Middle frontal gyrus (tissue), 1 donor: ENCODE measurements at regions not wholly inside any gene's neighbourhood (a gene's known extent, or its start where the extent isn't known, plus 50 kb on each side); places are given as distances from the start of the nearest gene placed in this dataset.
"Not testable (repeated sequence)": the region's sequence is repeated elsewhere in the genome, so short reads cannot be mapped to it uniquely, and the experiment has no call there.

Experiments
- DNase-seq: peaks from one replicate; pipeline ENCODE4 v3.0.0-alpha.2; 2015; ENCODE audit warnings: low spot score; ENCODE audit errors: extremely low spot score

DNA sequence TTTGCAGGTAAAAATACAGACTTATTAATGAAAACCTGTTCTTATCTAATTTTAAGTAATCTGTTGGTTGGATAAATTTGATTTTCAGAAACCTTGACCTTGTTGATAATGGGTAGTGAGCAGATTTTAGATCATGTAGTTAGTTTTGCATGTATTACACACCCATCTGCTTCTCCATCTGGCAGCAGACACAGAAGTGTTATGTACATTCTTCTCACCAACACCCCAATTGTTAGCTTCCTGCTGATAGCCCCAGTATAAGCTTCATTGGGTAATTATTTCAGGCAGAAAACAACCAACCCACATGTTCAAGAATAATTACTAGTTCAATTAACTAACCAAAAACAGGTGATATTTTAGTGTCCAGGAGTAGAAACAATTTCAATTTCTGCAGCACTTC, 1740.5 kb upstream of the AGA start:
- DNase-seq, result no peak

DNA sequence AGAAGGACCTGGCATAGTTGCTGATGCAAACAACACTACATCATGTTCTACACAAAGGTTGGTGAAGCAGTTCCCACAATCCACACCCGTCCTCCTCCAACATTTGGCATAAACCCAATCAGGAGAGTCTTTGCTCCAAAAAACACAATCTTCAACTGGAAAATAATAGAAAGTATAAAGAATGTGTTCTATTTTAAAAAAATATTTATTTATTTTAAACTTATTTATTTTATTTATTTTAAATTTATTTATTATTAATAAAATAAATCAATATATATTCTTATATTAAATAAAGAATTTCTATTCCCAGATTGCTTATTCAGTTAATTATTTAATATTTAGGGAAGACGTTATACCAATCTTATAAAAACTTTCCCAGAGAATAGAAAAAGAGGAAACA, 1753.7 kb upstream of the AGA start:
- no peak for DNase-seq

DNA sequence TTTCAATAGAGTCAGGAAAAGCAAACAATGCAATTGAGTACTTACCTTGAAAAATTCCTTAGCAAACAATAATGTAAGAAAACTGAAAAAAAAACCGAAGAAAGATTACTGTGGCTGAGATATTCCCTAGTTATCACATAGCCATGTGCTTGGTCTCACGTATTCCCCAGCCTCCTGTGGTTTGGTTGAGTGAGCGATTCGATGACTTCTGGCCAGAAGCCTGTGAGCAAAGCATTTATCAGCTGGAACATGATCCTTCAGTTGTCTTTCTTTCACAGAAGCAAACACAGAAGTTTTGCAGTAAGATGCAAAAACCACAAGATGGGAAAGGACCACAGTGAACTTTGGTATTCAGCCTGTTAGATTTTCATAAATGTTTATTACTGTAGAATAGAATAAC, 1754.3 kb upstream of the AGA start:
- no peak for DNase-seq

DNA sequence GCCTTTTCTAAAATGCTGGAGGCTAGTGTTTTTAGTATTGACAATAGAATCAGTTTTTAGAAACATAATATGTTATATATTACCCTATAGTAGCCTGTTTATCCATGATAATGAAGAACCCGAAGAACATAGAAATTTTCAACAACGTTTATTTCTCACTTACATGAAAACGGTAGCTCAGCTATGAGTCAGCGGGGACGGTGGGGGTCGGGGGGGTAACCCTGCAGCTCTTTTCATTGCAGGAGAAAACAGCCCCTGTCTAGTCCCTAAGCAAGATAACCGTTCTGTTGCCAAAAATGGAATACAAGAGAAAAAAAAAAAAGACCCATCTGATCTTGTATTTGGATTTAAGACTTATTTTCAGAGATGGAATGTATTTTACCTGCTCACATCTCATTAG, 1758.4 kb upstream of the AGA start:
- DNase-seq, result no peak

DNA sequence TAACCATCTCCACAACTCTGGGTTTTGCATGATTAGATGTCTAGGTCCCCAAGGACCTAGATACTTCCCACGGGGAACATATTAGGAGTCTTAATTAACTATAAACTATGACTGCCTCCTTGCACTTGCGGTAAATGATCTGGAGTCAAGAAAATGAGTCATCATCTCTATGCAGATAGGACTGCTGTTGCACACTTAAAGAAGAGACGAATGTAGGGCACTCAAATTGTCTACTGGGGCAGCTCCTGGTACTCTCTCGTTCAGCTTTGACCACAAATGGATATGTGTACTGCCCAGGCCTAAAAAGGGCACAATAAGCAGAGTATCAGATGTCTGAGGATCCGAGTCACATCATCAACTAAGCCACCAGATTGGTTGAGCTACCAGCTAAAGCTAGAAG, 1783.4 kb upstream of the AGA start:
- no peak for DNase-seq

DNA sequence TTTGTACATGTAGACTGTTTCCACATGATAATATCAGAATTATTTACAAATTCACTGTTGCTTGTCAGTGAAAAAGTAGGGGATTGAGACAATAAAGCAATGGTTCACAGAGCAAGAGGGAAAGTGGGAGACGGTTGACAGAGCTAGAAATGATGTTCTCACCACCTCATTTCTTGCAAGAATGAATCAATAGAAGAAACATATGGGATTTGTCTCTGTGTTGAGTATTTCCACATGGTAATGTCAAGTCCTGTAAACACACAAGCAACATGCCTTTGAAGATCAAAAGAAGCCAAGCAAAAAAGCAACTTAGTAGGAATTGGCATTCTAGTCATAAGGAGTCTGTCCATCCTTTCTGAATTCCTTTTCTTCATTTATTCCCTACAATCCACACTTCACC, 1806.6 kb upstream of the AGA start:
- no peak for DNase-seq

DNA sequence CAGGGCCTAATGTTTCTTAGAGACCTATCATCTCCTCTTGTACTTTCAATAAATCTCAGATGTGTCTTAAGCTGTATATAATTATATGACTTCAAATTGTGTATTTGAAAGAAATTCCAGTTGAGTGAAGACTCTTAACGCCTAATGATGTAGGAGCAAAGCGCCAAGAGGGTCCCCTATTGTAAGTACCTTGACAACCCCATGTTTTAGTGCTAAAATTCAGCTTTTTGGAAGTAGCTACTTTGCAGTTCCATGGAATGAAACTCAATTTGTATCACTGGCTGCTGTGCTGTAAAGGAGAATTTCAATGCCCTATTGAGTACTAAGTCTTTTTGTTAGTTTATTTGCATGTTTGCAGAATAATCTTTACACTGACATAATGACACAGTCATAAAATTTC, 1826.6 kb upstream of the AGA start:
- no peak for DNase-seq

DNA sequence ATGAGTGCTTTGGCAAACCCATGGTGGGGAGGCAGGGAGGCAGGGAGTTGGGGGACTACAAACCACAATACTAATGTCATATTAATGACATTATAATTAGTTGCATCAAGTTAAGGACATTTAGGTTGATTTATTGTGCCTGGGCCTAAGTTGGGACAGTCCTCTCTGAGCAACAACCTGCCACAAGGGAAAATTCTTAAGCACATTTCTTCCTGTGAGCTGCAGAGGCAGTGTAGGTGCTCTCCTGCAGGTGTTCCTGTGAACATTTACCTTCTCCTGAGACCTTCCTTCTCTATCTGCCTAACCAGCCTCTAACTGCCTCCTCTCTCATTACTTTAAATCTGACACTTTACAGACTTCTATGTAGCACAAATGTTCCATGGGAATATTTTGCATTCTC, 1830.0 kb upstream of the AGA start:
- no peak for DNase-seq

DNA sequence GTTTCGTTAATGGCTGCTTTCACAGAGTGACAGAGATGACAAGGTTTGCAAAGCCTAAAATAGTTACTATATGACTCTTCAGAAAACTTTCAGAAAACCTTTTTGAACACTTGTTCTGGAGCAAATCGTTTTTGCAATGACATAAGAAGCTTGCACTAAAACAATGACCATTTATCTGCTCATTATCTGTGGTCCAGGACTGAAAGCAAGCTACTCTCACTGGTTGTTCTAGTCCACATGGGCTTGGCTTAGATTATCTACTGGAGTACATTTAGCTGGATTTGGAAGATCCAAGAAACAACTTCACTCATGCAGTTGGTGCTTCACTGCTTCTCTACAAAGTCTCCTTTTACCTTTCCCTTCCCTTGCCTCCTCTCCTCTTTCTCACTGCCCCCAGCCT, 1836.4 kb upstream of the AGA start:
- DNase-seq, result no peak

DNA sequence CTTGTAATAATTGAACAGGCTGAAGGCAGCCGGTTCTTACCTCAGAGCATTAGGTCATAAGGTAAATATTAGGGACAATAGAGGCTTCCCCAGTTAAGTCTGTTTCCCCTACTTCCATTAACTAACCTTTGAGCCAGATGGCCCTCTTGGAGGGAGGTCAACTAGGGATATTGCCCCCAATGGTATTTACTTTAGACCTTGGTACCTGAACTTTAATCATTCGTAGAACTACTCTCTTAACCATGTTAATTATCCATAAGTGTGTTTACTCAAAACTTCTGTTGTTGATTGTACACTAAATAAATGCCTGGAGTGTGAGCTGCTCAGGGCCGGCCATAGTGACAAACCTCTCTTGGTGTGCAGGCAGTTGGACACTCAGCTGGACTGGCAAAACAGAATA, 1843.5 kb upstream of the AGA start:
- DNase-seq, result no peak

DNA sequence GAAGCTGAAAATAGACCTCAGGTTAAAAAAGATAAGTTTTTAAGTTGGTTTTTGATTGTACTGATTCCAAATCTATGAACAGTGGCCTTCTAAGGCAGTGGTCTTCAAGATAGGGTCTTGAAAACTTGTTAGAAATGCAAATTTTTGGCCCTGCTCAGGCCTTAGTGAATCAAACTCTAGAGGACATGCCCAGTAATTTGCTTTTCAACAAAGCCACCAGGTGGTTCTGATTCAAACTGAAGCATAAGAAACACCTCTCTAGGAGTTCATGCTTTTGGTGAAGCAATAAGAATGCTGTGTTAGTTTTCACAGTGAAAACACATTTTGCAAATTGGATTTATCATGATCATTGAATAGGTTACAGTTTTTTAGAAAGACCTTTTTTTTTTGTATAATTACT, 1849.4 kb upstream of the AGA start:
- no peak for DNase-seq

DNA sequence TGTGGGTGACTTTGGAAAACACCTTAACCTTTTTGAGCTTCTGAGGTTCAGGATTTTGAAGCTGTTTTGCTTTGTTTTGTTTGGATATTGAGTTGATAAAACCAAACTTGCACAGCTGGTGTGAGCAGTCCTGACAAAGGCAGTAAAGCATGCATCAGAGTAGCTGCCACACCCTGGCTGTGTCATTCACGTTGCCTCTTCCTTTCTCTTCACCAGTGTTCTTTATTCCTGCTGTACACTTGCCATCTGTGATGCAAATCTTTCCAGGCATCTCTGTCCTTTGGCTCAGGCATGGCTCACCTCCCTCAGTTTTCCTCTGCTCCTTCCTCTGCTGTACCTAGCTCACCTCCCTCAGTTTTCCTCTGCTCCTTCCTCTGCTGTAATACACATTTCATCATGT, 1850.2 kb upstream of the AGA start:
- DNase-seq, result no peak

DNA sequence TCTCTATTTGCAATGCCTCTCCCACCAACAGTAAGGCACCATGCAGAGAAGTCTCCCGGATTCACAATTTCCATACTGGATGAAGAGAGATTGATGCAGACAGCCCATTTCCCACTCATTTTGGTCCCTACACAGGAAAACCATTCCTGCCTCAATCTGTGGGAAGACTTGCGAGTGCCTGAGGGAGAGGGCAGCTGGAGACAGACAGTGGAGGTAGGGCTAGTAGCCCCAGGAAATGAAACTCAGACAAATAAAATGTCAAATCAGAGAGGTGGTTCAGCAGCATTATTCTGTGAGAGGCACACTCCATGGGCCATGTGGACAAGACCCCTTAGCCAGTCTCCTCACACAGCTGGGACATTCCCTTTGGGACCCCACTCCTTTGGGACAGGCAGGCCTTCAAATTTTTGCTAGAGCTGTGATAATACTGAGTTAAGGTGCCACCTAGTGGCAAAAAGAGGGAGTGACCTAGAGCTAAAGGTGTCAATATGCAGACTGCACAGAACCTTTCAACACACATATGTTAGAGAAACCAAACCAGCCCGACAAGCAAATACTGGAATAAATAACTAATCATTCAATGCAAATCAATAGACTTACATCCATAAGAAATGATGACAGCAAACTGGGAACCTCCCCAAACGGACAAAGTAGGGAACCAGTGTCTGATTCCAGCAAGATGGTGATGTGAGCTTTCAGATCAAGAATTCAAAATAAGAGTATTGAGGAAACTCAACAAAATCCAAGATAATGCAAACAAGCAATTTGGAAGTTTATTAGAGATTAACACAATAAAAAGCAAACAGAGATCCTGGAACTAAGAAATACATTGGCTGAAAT, 1865.3 kb upstream of the AGA start:
- DNase-seq, result no peak

DNA sequence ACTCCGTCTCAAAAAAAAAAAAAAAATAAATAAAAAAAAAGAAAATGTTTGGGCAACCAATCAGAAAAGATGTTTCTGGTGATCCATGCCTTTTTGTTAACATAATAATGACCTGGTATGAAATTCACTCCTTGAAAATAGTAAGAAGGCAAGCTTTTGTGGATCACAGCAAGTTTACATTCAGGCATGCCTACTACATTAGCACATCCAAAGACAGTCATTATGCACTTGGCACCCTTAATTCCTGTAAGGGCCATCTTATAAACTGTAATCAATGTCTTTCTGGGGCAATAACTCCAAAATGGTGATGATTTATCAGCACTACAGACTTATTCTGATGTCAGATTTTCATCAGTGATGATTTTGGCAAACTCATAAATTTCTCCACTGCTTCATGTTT, 1871.6 kb upstream of the AGA start:
- no peak for DNase-seq

DNA sequence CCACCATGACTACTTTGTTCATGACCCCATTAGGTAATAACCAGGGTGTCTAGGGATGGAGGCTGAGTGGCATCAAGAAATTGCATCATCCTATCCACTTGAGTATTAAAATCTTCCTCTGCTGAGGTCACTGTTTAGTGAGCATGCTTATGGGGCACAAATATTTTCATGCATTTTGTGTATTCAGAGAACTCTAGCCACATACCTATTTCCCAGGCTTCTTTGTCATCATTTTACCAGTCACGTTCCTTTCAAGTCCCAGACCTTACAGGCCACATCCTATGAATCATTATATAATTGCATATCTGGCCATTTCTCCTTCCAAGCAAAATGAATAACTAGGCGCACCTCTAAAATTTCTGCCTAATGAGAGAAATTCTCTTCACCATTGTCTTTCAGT, 1882.9 kb upstream of the AGA start:
- no peak for DNase-seq

DNA sequence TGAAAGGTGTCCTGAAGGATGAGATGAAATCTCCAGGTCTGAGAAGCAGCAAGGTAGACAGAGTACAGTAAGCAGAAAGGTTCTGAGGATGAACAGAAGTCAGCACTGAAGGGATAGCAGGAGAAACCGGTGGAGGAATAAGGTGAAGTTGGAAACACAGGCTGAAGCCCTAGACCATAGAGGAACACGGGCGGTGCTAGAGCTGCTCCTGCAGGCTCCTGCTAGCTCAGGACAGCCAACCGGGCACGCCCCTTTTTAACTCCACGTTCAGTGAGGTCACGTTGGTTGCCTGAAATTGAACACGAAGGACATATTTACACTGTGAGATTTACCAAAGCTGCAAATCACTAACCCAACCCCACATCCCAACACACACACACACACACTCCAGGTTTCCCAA, 1886.4 kb upstream of the AGA start:
- no peak for DNase-seq

DNA sequence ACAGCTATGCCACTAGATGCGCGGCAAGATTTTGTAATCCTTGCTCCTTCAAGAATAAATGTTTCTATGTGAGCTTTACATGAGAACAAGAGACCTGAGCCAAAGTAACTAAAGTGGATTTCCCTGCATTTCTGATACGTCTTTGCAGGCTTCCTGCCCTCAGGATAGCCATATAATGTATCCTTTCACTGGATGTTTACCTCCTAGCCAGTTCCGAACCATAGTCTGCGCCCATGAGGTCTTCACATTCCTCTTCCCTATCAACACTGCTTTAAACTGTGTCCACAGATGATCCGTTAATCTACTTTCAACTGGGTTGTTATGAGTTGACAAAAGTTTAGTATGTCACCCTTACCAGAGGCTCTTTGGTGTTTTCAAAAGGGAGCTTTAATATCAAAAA, 1889.1 kb upstream of the AGA start:
- no peak for DNase-seq

DNA sequence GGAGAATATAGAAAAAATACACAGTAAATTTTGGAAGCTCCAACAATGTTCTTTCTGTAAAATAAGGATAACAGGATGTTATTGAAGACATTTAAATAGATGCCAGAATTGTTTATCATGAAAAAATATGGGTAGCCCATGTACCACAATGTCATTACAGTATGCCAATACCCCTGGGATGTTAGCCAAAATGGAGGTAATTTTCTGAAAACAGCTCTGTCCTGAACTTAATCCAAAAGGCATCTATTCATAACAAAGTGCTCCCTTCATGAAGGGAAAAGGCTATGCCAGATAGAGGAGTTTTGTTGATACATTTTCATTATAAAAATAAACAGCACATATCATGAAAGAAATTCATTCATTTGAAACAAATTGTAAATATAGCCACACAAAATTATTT, 1902.6 kb upstream of the AGA start:
- DNase-seq, result no peak

DNA sequence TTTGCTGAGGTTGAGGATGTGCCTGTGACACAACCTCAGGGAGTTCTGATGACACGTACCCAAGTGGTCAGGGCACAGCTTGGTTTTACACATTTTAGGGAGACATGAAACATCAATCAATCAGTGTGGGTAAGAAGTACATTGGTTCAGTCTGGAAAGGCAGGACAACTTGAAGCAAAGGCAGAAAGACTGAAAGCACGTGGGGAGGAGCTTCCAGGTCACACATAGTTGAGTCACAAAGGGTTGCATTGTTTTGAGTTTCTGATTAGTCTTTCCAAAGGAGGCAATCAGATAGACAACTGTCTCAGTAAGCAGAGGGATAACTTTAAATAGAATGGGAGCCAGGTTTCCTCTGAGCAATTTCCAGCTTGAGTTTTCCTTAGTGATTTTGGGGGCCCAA, 1910.0 kb upstream of the AGA start:
- no peak for DNase-seq

DNA sequence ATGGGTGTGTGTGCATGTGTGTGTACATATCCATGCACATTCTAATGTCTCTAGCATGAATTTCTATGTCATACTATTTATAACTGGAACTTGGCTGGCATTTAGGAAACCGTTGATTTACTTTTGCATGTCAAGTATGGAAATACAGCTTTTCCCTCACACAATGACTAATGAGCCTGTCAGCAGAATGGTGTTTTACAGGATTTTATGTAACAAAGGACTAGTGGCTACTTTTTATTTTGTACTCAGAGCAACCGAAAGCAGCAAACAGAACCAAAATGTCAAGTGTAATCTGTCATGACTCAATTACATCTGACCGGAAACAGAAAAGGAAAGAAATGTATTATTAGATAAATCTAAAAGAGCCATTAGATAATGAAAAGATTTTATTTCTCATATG, 1911.5 kb upstream of the AGA start:
- no peak for DNase-seq

DNA sequence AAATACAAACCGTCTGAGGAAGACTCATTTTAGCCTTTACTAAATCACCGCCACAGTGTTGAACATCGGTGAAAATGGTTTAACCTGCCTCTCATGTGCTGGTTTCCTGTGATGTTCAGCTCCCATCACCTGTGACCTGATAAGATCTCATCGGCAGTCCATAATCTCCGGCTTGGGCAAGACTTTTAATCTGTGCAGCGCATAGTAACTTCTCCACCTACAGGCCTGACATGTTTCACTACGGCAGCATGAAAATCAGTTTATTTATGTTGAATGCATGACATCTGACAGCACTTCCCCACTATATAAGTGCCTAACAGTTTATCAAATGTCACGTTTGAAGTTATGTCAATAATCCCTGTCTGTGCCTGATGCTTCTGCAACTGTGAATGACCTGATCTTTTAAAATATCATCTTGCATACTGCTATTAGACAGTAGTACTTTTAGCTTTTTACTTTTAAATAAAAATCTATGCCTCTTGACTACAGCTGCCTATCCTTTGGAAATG, 1919.8 kb upstream of the AGA start:
- no peak for DNase-seq

DNA sequence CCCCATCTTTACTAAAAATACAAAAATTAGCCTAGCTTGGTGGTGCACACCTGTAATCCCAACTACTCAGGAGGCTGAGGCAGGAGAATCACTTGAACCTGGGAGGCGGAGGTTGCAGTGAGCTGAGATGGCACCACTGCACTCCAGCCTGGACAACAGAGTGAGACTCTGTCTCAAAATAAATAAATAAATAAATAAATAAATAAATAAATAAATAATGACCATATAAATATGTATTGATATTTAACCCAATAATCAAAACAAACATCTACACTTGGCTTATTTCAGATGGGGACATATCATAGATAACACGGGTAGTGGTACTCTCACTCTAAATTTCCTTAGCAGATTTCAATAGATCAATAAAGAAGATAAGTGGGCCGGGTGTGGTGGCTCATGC, 1923.7 kb upstream of the AGA start:
- DNase-seq, result not testable (repeated sequence)

DNA sequence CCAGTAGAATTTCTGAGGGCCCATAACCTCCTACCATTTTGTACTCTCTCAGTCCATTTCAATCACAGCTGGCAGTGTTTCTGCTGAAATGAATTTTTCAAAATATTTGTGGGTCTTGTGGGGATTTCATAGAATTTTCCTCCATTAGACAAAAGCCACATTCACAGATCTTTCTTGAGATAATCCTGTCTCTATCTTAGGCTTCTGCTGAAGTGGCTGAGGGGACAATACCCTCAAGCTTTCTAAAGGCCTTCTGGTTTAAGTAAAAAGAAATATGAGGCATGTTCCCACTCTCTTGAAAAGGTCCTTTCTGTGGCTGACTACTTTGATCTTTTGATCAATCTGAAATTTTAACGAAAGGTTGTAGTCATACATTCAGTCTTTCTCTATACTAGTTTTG, 1930.0 kb upstream of the AGA start:
- DNase-seq, result no peak

DNA sequence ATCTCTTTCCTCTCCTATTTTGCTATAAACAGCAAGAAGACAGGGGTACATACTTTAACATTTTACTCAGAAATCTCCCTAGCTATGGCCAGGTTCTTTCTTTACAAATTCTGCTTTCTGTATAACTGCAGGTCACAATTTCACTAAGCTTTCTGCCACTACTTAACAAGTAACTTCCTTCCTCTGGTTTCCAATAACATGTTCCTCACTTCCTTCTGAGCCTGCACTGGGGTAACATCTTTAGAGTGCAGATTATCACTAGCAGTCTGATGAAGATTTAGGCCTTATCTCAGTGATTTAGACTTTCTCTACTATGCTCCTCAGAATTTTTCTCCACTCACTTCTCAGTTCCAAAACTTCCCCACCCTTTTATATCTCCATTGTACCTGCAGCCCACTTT, 1930.5 kb upstream of the AGA start:
- no peak for DNase-seq
